ES-I3 (cell line): ENCODE measurements at regions not wholly inside any gene's neighbourhood (a gene's known extent, or its start where the extent isn't known, plus 50 kb on each side); places are given as distances from the start of the nearest gene placed in this dataset.

ENCODE experiments used
- H3K36me3 ChIP-seq: 2 replicates; pipeline ENCODE4 v1.6.1; 2013; ENCODE audit warnings: mild to moderate bottlenecking, low read length, control low read depth, moderate library complexity; ENCODE audit not compliant: insufficient read depth
- H3K4me1 ChIP-seq: 2 replicates; pipeline ENCODE4 v1.6.1; 2013; ENCODE audit warnings: mild to moderate bottlenecking, control low read depth, low read length; ENCODE audit not compliant: insufficient read depth
- H3K9ac ChIP-seq: 2 replicates; pipeline ENCODE4 v1.6.1; 2013; ENCODE audit warnings: low read depth, mild to moderate bottlenecking, low read length, moderate library complexity
- H3K9me3 ChIP-seq: 2 replicates; pipeline ENCODE4 v1.6.1; 2013; ENCODE audit warnings: mild to moderate bottlenecking, low read length, moderate library complexity; ENCODE audit not compliant: control insufficient read depth, insufficient read depth

- H3K36me3 ChIP-seq = no peaks in the 10 kb centered on the region
- no peaks in the 10 kb centered on the region for H3K4me1 ChIP-seq
- no peaks in the 10 kb centered on the region for H3K9me3 ChIP-seq
- H3K9ac ChIP-seq = no peak overlapping the region
Measured at GRCh38 chr13:82833923-82834322, 1048.4 kb downstream of the SLITRK1 start.

DNA sequence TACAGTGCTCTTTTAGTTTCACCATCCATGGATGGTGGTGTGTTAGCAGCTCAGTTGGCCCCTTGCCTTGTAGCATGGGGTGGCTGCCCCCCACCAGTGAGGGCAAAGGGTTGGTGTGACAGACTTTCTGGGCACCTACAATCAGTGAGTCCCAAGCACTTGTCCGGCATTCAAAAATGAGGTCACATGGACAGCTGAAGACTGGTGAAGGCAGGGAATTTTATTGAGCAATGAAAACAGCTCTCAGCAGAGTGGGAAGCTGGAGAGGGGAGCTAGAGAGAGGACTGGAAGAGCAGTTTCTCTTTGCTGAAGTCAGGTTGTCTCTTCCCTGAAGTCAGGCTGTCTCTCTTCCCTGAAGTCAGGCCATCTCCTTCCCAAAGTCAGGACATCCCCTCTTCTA is 1053.2 kb downstream of the SLITRK1 start:
- H3K9me3 ChIP-seq = no peaks in the 10 kb centered on the region
- no peaks in the 10 kb centered on the region for H3K36me3 ChIP-seq
- no peak overlapping the region for H3K9ac ChIP-seq
- H3K4me1 ChIP-seq = no peaks in the 10 kb centered on the region

GRCh38 chr13:82827724-82828123 is 1054.5 kb downstream of the SLITRK1 start:
- Histone ChIP-seq H3K9me3 (no peaks in the 10 kb centered on the region), H3K4me1 (no peaks in the 10 kb centered on the region), H3K9ac (no peak overlapping the region), H3K36me3 (no peaks in the 10 kb centered on the region)

- Histone ChIP-seq H3K9me3 (no peaks in the 10 kb centered on the region), H3K36me3 (no peaks in the 10 kb centered on the region), H3K4me1 (no peaks in the 10 kb centered on the region), H3K9ac (no peak overlapping the region)
Measured at GRCh38 chr13:82822935-82823334, 1059.3 kb downstream of the SLITRK1 start.

- Histone ChIP-seq H3K9me3 (no peaks in the 10 kb centered on the region), H3K9ac (no peak overlapping the region), H3K4me1 (no peaks in the 10 kb centered on the region), H3K36me3 (no peaks in the 10 kb centered on the region)
Measured at GRCh38 chr13:82817133-82817532, 1065.1 kb downstream of the SLITRK1 start.

GRCh38 chr13:82815791-82816190 is 1066.5 kb downstream of the SLITRK1 start:
- Histone ChIP-seq H3K9me3 (no peaks in the 10 kb centered on the region), H3K4me1 (no peaks in the 10 kb centered on the region), H3K9ac (no peak overlapping the region), H3K36me3 (no peaks in the 10 kb centered on the region)

DNA sequence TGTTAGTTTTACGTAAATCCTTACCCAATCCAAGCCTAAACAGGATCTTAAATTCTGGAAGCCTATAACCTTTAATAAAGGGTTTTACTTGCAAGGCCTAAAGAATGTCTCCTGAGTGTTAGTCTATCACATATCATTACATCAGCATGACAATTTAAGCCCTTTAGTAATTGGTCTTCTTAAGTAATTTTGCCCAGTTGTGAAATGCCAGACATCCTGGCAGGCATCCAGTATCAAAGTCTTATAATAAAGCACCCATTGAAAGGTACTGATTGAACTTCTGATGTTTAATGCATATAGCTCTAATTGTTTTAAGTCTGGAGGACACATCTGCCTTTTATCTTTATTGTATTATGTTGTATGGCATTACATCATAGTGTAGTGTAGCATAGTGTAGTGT is 1078.9 kb downstream of the SLITRK1 start:
- Histone ChIP-seq H3K9me3 (no peaks in the 10 kb centered on the region; the same call in 1 of the 2 replicates), H3K4me1 (no peaks in the 10 kb centered on the region)

DNA sequence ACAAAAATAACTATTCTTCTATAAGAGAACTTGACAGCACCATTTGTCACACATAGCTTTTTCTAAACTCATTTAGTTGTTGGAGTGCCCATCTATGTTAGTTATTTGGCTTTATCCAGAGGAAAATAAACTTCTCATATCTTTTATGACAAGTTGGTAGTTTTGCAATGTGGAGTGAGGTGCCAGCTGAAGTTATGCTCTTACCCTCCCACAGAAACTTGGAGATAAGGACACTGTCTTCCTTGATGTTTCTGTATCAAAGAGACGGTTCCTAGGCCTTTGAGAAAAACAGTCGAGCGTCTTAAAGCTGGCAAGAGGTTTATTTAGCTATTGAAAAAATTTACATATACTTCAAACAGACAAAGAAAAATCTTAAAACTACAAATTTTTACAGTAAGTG is 1079.7 kb downstream of the SLITRK1 start:
- no peak overlapping the region for H3K9ac ChIP-seq
- no peaks in the 10 kb centered on the region for H3K4me1 ChIP-seq
- H3K36me3 ChIP-seq = no peaks in the 10 kb centered on the region
- no peaks in the 10 kb centered on the region; the same call in 1 of the 2 replicates for H3K9me3 ChIP-seq

More for the DNA sequence above, 1078.9 kb downstream of the SLITRK1 start:
- Histone ChIP-seq H3K9ac (no peak overlapping the region), H3K36me3 (no peaks in the 10 kb centered on the region)

DNA sequence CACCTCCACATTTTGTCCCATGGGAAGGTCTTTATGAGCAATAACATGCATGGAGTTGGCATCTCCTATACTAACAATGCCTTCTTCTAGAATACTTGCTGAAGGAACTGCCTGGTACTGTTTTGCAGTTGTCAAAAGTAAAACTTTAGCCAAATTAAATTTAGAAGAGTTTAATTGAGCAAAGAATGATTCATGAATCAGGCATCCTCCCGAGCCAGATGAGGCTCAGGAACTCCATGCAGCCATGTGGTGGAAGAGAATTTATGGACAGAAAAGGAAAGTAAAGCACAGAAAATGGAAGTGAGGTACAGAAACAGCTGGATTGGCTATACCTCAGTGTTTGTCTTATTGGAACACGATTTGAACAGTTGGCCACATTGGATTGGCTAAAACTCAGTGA is 1081.9 kb downstream of the SLITRK1 start:
- H3K9ac ChIP-seq = no peak overlapping the region
- H3K36me3 ChIP-seq = no peaks in the 10 kb centered on the region
- peaks cover 7% of the 10 kb centered on the region; the same call in 1 of the 2 replicates for H3K4me1 ChIP-seq
- H3K9me3 ChIP-seq = no peaks in the 10 kb centered on the region; the same call in 1 of the 2 replicates

DNA sequence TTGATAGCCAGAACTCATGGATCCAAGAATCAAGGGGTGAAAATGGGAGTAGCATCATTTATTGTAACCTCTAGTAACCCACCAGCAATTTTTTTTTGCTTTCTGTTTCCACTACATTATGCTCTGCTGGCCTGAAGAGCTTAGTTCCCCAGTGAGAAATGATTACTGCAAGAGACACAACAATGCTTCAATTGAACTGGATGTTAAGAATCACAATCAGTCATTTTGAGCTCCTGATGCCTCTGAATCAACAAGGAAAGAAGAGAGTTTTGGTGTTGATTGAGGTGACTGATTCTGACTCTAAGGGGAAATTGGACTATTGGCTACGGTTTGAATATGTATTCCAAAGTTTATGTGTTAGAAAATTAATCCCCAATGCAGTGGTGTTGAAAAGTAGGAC is 1084.4 kb downstream of the SLITRK1 start:
- H3K9ac ChIP-seq = no peak overlapping the region
- H3K9me3 ChIP-seq = no peaks in the 10 kb centered on the region; the same call in 1 of the 2 replicates
- H3K36me3 ChIP-seq = no peaks in the 10 kb centered on the region
- H3K4me1 ChIP-seq = peaks cover 7% of the 10 kb centered on the region; the same call in 1 of the 2 replicates

- H3K4me1 ChIP-seq = 0 out of 2 replicates have a peak, but pooled peaks cover under 1% of the 10 kb centered on the region
Measured at GRCh38 chr13:82791035-82791434, 1091.2 kb downstream of the SLITRK1 start.

DNA sequence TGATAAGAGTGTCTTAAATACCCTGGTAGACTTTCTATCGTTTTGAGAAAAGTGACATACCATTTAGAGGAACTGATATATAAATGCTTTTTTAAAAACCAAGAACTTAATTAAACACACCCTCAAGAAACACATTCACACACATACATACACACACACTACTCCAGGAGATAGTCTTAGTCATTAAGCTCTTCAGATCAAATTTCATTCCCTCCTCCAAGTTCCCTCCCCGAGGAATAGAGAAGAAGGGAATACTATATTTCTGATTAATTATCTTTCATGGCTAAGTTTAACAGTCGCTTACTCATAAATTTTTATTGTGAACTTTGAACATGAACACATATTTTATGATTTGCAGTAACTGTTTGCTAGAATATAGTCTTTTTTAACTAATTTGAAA is 1109.5 kb downstream of the SLITRK1 start:
- no peaks in the 10 kb centered on the region for H3K4me1 ChIP-seq
- H3K9ac ChIP-seq = no peak overlapping the region
- H3K9me3 ChIP-seq = no peaks in the 10 kb centered on the region
- H3K36me3 ChIP-seq = no peaks in the 10 kb centered on the region

More at GRCh38 chr13:82791035-82791434, 1091.2 kb downstream of the SLITRK1 start:
- Histone ChIP-seq H3K9me3 (no peaks in the 10 kb centered on the region), H3K9ac (no peak overlapping the region), H3K36me3 (no peaks in the 10 kb centered on the region)

- no peak overlapping the region for H3K9ac ChIP-seq
- no peaks in the 10 kb centered on the region for H3K36me3 ChIP-seq
Measured at GRCh38 chr13:82766732-82767321, 1115.4 kb downstream of the SLITRK1 start.

DNA sequence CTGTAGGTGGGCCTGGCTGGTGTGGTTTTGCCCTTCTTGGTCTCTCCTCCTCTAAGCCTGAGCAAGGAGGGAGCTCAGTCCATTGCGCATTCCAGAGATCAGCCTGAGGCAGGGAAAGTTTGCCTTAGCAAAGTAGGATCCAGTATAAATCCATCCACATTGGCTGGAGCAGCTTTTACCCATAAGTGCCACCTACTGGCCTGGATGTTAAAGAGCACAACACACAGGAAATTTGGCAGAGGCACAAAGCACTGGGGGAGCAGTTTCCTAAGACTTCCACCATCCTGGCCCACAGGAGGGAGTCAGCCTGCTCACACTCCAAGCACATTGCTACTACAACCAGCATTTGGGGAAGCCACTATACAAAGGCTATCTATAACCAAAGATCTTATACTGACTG is 1124.2 kb downstream of the SLITRK1 start:
- Histone ChIP-seq H3K36me3 (no peaks in the 10 kb centered on the region), H3K9ac (no peak overlapping the region), H3K9me3 (no peaks in the 10 kb centered on the region), H3K4me1 (no peaks in the 10 kb centered on the region)

More at GRCh38 chr13:82766732-82767321, 1115.4 kb downstream of the SLITRK1 start:
- Histone ChIP-seq H3K9me3 (no peaks in the 10 kb centered on the region), H3K4me1 (no peaks in the 10 kb centered on the region)

- Histone ChIP-seq H3K36me3 (no peaks in the 10 kb centered on the region), H3K4me1 (peaks cover 14% of the 10 kb centered on the region; the same call in 1 of the 2 replicates), H3K9me3 (no peaks in the 10 kb centered on the region), H3K9ac (no peak overlapping the region)
Measured at GRCh38 chr13:82751206-82751605, 1131.1 kb downstream of the SLITRK1 start.
